ENCODE measurements at regions not wholly inside any gene's neighbourhood (a gene's known extent, or its start where the extent isn't known, plus 50 kb on each side); places are given as distances from the start of the nearest gene placed in this dataset.

DNA sequence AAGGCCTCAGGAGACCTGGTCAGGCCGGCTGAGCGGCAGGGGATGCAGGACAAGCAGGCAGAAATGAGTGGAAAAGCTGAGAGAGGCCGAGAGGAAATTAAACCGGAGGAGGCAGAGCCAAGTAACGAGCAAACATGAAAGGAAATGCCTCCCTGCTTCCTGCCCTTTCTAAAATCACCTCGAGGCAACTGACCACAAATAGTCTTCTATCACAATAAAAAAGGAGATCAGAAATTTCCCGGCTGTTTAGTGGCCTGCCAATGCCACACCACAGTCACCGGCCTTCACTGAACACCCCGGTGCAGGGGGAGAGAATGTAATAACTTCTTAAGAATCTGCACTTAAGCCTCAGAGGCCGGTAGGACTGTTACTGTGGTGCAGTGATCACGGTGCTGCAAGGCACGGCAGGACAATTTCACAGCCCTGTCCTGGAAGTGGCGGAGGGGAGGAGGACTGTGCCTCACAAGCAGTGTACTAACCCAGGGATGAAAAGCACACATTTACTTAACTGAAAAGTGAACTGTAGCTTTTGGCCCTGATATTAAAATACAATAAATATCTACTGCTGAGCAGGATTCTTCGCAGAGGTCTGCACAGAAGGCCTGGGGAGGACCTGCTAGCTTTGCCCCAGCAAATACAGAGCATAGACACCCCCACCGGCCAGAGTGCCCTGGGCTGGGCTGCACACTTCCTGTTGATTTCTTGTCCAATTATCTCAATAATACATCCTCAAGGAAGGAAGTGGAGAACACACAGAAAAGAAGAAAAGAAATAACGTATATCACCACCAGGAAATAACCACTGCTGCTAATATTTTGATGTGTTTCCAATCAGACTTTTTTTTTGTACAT, 183.5 kb upstream of the NSMCE3 start:
- TF ChIP-seq CTCF (IDR thresholded peaks at IDR 0.05) (no peak), POLR2A (IDR thresholded peaks at IDR 0.05) (no peak)
